WTC11 (cell line): ENCODE measurements at regions not wholly inside any gene's neighbourhood (a gene's known extent, or its start where the extent isn't known, plus 50 kb on each side); places are given as distances from the start of the nearest gene placed in this dataset.

Experiments used
- ATF3 ChIP-seq: sonication (generic); formaldehyde crosslinking; conservative IDR thresholded peaks from 2 replicates; pipeline ENCODE4 v1.8.1; 2022; ENCODE audit warnings: mild to moderate bottlenecking, missing genetic modification reagents
- CREM ChIP-seq: sonication (generic); formaldehyde crosslinking; IDR thresholded peaks from 2 replicates; pipeline ENCODE4 v1.8.1; 2022; ENCODE audit warnings: mild to moderate bottlenecking, missing genetic modification reagents, moderate library complexity
- CTCF ChIP-seq: fragments of 200-600 bp; IDR thresholded peaks from 2 replicates; pipeline ENCODE4 v1.8.0; 2022; ENCODE audit warnings: antibody characterized with exemption
- FOXJ3 ChIP-seq: sonication (generic); formaldehyde crosslinking; IDR thresholded peaks from 2 replicates; pipeline ENCODE4 v1.9.0; 2021; ENCODE audit warnings: missing genetic modification reagents, mild to moderate bottlenecking, borderline replicate concordance
- FOXP4 ChIP-seq: sonication (generic); formaldehyde crosslinking; IDR thresholded peaks from 2 replicates; pipeline ENCODE4 v1.8.0; 2022; ENCODE audit warnings: mild to moderate bottlenecking, missing genetic modification reagents
- MAX ChIP-seq: sonication (generic); formaldehyde crosslinking; IDR thresholded peaks from 2 replicates; pipeline ENCODE4 v1.8.0; 2022; ENCODE audit warnings: mild to moderate bottlenecking, missing genetic modification reagents
- NFATC4 ChIP-seq: fragments of 250-450 bp; sonication (Bioruptor Pico); IDR thresholded peaks from 2 replicates; pipeline ENCODE4 v1.9.0; 2021; ENCODE audit warnings: mild to moderate bottlenecking
- NFYB ChIP-seq: sonication (generic); formaldehyde crosslinking; conservative IDR thresholded peaks from 2 replicates; pipeline ENCODE4 v1.8.0; 2022; ENCODE audit warnings: low read depth, missing genetic modification reagents
- PRDM15 ChIP-seq: sonication (generic); formaldehyde crosslinking; IDR thresholded peaks from 2 replicates; pipeline ENCODE4 v1.8.0; 2022; ENCODE audit warnings: missing genetic modification reagents
- RELA ChIP-seq: sonication (generic); formaldehyde crosslinking; IDR thresholded peaks from 2 replicates; pipeline ENCODE4 v1.8.1; 2022; ENCODE audit warnings: missing genetic modification reagents, mild to moderate bottlenecking, borderline replicate concordance
- SP1 ChIP-seq: sonication (generic); formaldehyde crosslinking; conservative IDR thresholded peaks from 2 replicates; pipeline ENCODE4 v1.8.1; 2022; ENCODE audit warnings: missing genetic modification reagents
- TEAD4 ChIP-seq: sonication (generic); formaldehyde crosslinking; IDR thresholded peaks from 2 replicates; pipeline ENCODE4 v1.8.0; 2022; ENCODE audit warnings: mild to moderate bottlenecking, missing genetic modification reagents
- USF1 ChIP-seq: sonication (generic); formaldehyde crosslinking; IDR thresholded peaks from 2 replicates; pipeline ENCODE4 v1.8.0; 2022; ENCODE audit warnings: mild to moderate bottlenecking, missing genetic modification reagents
- ZNF232 ChIP-seq: sonication (generic); formaldehyde crosslinking; IDR thresholded peaks from 2 replicates; pipeline ENCODE4 v1.8.0; 2022; ENCODE audit warnings: mild to moderate bottlenecking, missing genetic modification reagents

- TF ChIP-seq CTCF (no peak), PRDM15 (CRISPR knock-in tag) (no peak), TEAD4 (CRISPR knock-in tag) (no peak), MAX (no peak), CREM (CRISPR knock-in tag) (no peak), USF1 (CRISPR knock-in tag) (no peak), SP1 (no peak), NFATC4 (CRISPR knock-in tag) (no peak), ZNF232 (CRISPR knock-in tag) (no peak), NFYB (no peak), RELA (CRISPR knock-in tag) (no peak), FOXP4 (CRISPR knock-in tag) (no peak), ATF3 (CRISPR knock-in tag) (no peak), FOXJ3 (no peak)
Observed at GRCh38 chr15:53395871-53396270, 363.6 kb downstream of the WDR72 start.
